ENCODE measurements at regions not wholly inside any gene's neighbourhood (a gene's known extent, or its start where the extent isn't known, plus 50 kb on each side); places are given as distances from the start of the nearest gene placed in this dataset.

DNA sequence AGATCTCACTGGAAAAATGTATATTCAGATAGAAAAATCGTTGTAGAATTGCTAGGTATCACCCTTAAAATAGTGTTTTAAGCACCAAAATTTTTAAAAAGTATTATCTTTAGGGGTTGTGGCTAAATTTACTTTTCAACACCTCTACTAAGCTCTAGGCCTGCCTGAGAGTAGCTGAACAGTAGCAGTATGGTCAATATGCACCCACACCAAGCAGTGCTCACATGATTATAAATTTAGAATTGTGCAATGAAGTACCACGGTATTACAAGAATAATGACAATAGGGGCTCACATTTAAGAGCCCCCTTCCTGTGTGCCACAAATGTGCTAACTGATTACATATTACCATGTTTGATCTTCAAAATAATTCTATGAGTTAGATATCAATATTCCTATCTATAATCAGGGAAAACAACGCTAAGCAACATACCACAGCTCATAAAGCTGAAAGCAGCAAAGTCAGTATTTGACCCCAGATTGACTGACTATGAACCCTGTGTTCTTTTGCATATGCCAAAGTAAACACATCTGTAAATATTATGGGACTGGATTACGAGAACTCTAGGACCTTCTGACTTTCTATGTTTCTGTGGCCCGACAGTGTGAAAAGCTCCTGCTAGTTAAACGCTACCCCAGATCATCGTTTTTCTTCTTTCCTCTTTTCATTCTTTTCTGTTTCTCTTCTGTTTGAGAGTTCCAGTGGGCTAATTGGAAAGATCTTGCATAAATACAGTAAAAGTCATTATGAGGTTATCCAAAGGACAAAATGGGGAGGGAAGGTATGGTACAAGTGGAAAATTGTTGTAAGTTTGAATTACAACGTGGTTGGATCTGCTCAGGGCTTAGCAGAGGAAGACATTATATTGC lies 201.1 kb upstream of the C1orf87 start:
- TF ChIP-seq ZBTB33 (IDR thresholded peaks at IDR 0.05), result peak; percentile 62
- no peak for TF ChIP-seq CTCF (IDR thresholded peaks at IDR 0.05; ENCODE audit: low read depth, low read length, missing input control)
